Aorta (tissue), 5 donors: ENCODE measurements at regions not wholly inside any gene's neighbourhood (a gene's known extent, or its start where the extent isn't known, plus 50 kb on each side); places are given as distances from the start of the nearest gene placed in this dataset.

ENCODE experiments used
- ATAC-seq: fragments of 200-7000 bp; cut with Tn5 transposase; one replicate; pipeline ENCODE4 v1.9.1; 2022; ENCODE audit warnings: moderate library complexity; ENCODE audit not compliant: low FRiP score
- DNase-seq, 2 donors: peaks; one replicate each; pipeline ENCODE4 v3.0.0-alpha.2; 2020
- H3K27ac ChIP-seq, 2 donors: one replicate each; pipeline ENCODE4 v1.5.1; 2013; ENCODE audit warnings: low read length in 2 of 2, mild to moderate bottlenecking in 2 of 2, moderate library complexity in 2 of 2, control low read depth in 1 of 2, inconsistent platforms in 1 of 2, low read depth in 1 of 2
- H3K27me3 ChIP-seq, 2 donors: one replicate each; pipeline ENCODE4 v1.6.1; 2013; ENCODE audit warnings: control low read depth in 1 of 2, low read length in 1 of 2, mild to moderate bottlenecking in 1 of 2, moderate library complexity in 1 of 2; ENCODE audit not compliant: insufficient read depth in 2 of 2, control insufficient read depth in 1 of 2
- H3K36me3 ChIP-seq, 2 donors: one replicate each; pipeline ENCODE4 v1.6.1; 2013; ENCODE audit warnings: control low read depth in 1 of 2, low read length in 1 of 2, mild to moderate bottlenecking in 1 of 2; ENCODE audit not compliant: insufficient read depth in 2 of 2, control insufficient read depth in 1 of 2
- H3K4me1 ChIP-seq, 2 donors: one replicate each; pipeline ENCODE4 v1.6.1; 2013; ENCODE audit warnings: low read length in 2 of 2, control low read depth in 1 of 2, mild to moderate bottlenecking in 1 of 2, moderate library complexity in 1 of 2; ENCODE audit not compliant: insufficient read depth in 2 of 2, control insufficient read depth in 1 of 2
- H3K4me3 ChIP-seq, 2 donors: one replicate each; pipeline ENCODE4 v1.5.1; 2013; ENCODE audit warnings: low read length in 2 of 2, control low read depth in 1 of 2, mild to moderate bottlenecking in 1 of 2
- H3K9me3 ChIP-seq: one replicate; pipeline ENCODE4 v1.6.1; 2013; ENCODE audit warnings: mild to moderate bottlenecking, low read length; ENCODE audit not compliant: control insufficient read depth
- WGBS, 2 donors: extraction: QIAGEN DNeasy Blood & Tissue Kit; methylation state at CpG; one replicate each; pipeline ENCODE4 v1.1.7; 2013; 5-methylcytosine and 5-hydroxymethylcytosine counted together
- intact Hi-C, 2 donors: fragments of 100-400 bp; cut with DNase I; formaldehyde crosslinking; loops; one replicate each; pipeline versions ENCODE4 v1.14.2 to v1.15.0; 2022
- donor health status: healthy with polysubstance abuse.
- donor health status: Bipolar disorder and iron deficiency.
- donor health status: DM: no; HTN: no; CAD: no.
- donor health status: DM: no; HTN: no; CAD: no.
- donor health status: DM: yes; HTN: yes; CAD: no.

DNA sequence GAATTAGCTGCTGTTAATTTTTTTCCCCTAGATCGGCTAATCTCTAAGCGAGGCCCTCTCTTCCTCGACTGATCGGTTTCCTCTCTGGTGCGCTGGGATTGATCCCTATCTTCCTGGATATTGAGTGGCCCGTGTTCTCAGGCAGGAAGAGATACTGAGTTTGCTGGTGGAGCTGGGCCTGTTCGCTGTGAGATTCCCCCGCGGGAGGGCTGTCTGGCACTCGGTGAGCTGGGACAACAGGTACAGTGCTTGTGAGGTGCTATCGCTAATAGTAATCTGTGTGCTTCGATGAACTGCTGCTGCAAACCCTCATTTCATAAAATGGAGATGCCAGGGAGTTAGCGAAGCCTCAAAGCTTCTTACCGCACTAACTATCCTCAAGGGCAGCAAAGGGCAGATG, 310.3 kb downstream of the NXPE2 start:
- Histone ChIP-seq H3K36me3 (no peaks in the 10 kb centered on the region), H3K27me3 (no peaks in the 10 kb centered on the region), H3K9me3 (no peaks in the 10 kb centered on the region), H3K4me3 (no peak overlapping the region), H3K4me1 (no peaks in the 10 kb centered on the region), H3K27ac (no peak overlapping the region)
- no peak for DNase-seq
- whole genome bisulfite sequencing, 2 donors = 82 to 85% methylated on average over 14 of the region's 14 CpGs
- intact Hi-C loops = no loop called here
- no peak for ATAC-seq

DNA sequence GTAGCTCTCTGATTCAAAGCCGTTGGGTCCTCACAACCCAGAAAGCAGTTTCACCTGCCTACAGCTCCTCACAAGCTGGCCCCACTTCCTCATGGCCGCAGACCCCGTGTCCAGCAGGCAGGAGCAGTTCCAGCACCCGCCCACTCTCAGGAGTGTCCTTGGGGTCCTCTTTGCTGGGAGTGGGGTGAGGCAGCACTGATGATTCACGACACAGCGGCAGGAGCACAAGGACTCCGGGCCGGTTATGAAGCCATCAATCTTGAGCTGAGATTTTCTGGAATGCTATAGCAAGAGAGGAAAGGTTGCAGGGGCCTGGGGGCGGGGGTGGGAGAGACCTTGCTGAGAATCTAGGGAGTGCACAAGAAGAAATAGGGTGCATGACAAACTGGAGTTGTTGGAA, 311.2 kb downstream of the NXPE2 start:
- intact Hi-C loops = no loop called here
- 21 to 31% methylated on average over 9 of the region's 9 CpGs for WGBS, 2 donors
- Histone ChIP-seq H3K4me1 (no peaks in the 10 kb centered on the region), H3K9me3 (no peaks in the 10 kb centered on the region), H3K36me3 (no peaks in the 10 kb centered on the region), H3K27ac (no peak overlapping the region), H3K4me3 (no peak overlapping the region), H3K27me3 (no peaks in the 10 kb centered on the region)
- DNase-seq (no peak), ATAC-seq (no peak)

DNA sequence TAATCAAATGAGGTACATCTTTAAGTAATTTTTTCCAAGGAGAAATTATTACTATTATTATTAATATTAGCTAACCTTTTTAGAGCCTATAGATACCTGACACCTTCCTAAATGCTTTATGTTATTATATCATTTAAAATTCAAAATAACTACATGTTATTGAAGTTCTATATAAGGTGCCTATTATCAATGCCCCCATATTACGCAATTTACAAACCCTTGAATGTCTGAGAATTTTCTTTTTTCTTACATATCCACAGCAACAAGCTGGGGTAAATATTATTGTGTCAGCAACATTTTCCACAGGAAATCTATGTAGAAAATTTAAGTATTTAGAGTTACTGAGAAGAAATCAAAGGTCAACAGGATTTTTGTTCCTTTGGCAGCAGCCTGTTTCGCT, 327.3 kb downstream of the NXPE2 start:
- DNase-seq (no peak), ATAC-seq (no peak)
- WGBS, 2 donors = 86 to 89% methylated on average over 2 of the region's 2 CpGs
- Histone ChIP-seq H3K9me3 (no peaks in the 10 kb centered on the region), H3K36me3 (no peaks in the 10 kb centered on the region), H3K27me3 (no peaks in the 10 kb centered on the region), H3K27ac (no peak overlapping the region), H3K4me3 (no peak overlapping the region), H3K4me1 (no peaks in the 10 kb centered on the region)
- intact Hi-C loops = no loop called here

DNA sequence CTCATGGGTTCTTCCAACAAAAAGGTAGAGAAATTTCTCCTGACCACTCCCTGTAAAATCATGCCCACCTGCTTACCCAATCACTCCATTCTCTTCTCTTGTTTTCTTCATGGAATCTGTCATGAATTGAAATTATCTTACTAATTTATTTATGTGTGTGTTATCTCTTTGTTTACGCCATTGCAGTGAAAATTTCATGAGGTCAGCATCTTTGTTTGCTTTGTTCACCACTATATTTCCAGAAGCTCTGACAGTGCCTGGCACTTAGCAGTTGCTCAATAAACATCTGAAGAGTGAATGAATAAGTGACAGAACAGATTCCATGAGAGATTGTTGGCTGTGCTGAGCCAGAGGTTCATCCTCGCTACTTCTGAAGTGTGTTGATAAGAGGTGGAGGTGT, 329.5 kb downstream of the NXPE2 start:
- no peaks in the 10 kb centered on the region for H3K4me1 ChIP-seq
- H3K27ac ChIP-seq = no peak overlapping the region
- ATAC-seq = no peak
- 57% methylated on average over 2 of the region's 2 CpGs for WGBS, 2 donors
- H3K27me3 ChIP-seq = no peaks in the 10 kb centered on the region
- H3K36me3 ChIP-seq = no peaks in the 10 kb centered on the region
- no peak overlapping the region for H3K4me3 ChIP-seq
- peaks cover 1% of the 10 kb centered on the region for H3K9me3 ChIP-seq
- no peak for DNase-seq
- intact Hi-C loops = no loop called here

DNA sequence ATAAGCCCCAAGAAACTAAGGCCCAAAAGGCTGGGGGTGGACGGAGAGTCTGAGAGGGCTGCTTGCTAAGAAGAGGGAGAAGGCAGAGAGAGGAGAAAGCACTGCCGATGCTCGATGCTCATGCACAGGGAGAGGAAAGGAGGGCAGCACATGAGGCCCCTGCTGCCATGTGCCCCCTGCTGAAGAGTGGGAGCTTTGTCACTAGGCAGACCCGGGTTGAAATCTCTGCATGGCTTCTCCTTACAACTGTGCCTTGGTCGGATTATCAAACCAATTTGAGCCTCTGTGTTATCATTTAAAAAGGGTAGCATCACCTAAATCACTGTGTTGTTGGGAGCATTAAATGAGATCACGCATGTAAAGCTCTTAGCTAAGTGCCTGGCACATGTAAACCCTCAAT, 330.5 kb downstream of the NXPE2 start:
- Histone ChIP-seq H3K4me1 (no peaks in the 10 kb centered on the region), H3K9me3 (peaks cover 1% of the 10 kb centered on the region), H3K27me3 (no peaks in the 10 kb centered on the region), H3K27ac (no peak overlapping the region), H3K36me3 (no peaks in the 10 kb centered on the region), H3K4me3 (no peak overlapping the region)
- intact Hi-C loops = no loop called here
- ATAC-seq (no peak), DNase-seq (no peak)
- 60 to 61% methylated on average over 6 of the region's 6 CpGs for WGBS, 2 donors

DNA sequence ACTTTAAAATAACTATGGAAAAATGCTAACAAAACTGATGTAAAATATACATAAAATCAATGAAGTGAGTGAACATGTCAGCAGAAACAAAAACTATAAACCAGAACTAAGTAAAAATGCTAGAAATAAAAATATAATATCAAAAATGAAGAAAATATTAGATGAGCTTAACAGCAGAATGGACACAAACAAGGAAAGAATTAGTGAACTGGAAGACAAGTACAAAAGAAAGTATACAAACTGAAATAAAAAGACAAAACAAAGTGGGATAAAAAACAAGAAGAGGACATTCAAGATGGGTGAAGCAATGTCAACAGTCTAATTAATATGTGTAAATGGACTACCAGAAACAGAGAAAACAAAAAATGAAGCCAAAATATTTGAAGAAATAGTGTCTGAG, 339.2 kb downstream of the NXPE2 start:
- Histone ChIP-seq H3K27me3 (no peaks in the 10 kb centered on the region), H3K9me3 (peaks cover 3% of the 10 kb centered on the region), H3K36me3 (no peaks in the 10 kb centered on the region), H3K4me1 (no peaks in the 10 kb centered on the region), H3K4me3 (no peak overlapping the region), H3K27ac (no peak overlapping the region)
- intact Hi-C loops = no loop called here
- ATAC-seq (no peak), DNase-seq (no peak)

DNA sequence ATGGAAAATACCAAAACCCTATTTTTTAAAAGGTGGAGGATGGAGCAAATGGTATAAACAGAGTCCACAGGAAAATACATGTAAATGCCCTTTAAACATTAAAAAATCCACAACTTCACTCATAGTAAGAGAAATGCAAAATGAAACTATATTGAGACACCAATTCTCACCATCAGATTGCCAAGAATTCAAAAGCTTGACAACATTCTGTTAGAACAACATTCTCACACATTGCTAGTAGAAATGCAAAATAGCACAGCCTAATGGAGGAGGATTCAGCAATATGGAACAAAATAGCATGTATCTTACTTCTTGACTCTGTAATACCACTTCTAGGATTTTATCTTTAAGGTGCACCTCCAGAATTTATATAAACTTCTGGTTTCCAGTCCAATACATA, 351.8 kb downstream of the NXPE2 start:
- Histone ChIP-seq H3K27ac (no peak overlapping the region), H3K36me3 (no peaks in the 10 kb centered on the region), H3K4me1 (no peaks in the 10 kb centered on the region), H3K27me3 (no peaks in the 10 kb centered on the region), H3K4me3 (no peak overlapping the region), H3K9me3 (no peaks in the 10 kb centered on the region)
- ATAC-seq (no peak), DNase-seq (no peak)
- intact Hi-C loops = no loop called here

DNA sequence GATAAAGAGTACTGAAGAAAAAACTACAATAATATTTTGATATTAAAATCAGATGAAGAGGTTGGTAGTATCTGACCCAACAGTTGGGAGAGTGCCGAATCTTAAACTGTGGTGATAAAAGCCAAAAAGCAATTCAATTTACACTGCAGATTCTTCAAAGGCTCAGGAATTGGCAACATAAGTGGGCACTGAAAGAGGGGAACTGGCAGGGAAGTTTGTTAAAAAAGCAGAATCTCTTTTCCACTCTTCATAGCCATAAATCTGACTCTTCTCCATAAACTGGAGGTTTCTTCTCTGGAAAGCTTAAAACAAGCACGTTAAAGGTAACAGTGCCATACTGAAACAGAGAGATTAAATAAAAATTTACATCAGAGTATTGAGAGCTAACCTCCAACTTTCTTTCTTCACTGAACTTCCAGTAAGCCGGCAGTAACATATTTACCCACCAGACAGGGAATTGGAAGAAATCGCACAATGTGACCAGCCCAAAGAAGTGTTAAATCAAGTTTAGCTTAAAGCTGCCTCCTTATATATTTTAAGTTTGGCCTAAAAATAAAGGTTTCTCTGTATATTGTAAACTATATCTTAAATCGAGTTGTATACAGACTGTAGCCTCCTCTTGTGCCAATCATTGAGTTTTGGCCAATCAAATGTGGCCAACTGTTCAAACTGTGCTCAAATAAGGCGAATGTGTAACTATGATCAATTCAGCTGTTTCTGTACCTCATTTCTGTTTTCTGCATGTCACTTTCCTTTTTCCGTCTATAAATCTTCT, 358.3 kb downstream of the NXPE2 start:
- ATAC-seq (no peak), DNase-seq (no peak)
- no peaks in the 10 kb centered on the region for H3K9me3 ChIP-seq
- no peaks in the 10 kb centered on the region for H3K4me1 ChIP-seq
- intact Hi-C loops = no loop called here
- no peaks in the 10 kb centered on the region for H3K36me3 ChIP-seq
- H3K27ac ChIP-seq = no peak overlapping the region
- 80% methylated on average over 7 of the region's 7 CpGs for WGBS, 2 donors
- no peak overlapping the region for H3K4me3 ChIP-seq
- no peaks in the 10 kb centered on the region for H3K27me3 ChIP-seq

DNA sequence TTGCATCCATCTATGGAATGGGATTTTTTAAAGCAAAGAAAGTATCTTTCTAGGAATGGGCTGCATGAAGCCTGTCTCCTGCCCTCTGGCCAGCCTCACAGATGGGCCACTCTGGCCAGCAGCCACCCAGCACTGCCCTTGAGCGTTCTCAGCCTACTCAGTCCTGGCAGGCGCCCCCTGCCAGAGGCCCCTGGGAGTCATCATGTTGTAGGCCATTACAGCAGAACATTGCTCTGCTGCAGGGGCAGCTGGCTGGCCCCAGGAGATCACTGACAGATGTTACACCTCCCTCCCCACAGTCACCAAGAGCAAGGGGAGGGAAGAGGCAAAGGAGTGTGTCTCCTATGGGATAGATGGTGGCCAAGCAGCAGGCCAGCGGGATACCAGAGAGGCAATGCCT, 363.7 kb downstream of the NXPE2 start:
- Histone ChIP-seq H3K9me3 (no peaks in the 10 kb centered on the region), H3K27me3 (no peaks in the 10 kb centered on the region), H3K4me3 (no peak overlapping the region), H3K4me1 (no peaks in the 10 kb centered on the region), H3K27ac (no peak overlapping the region), H3K36me3 (no peaks in the 10 kb centered on the region)
- WGBS, 2 donors = 42 to 47% methylated on average over 3 of the region's 3 CpGs
- intact Hi-C loops = no loop called here
- ATAC-seq (no peak), DNase-seq (no peak)
